GM12878 (cell line): ENCODE measurements at regions not wholly inside any gene's neighbourhood (a gene's known extent, or its start where the extent isn't known, plus 50 kb on each side); places are given as distances from the start of the nearest gene placed in this dataset.

ENCODE experiments used
- ATAC-seq: fragments of 200-7000 bp; cut with Tn5 transposase; 3 replicates; pipeline ENCODE4 v1.9.1; 2020; ENCODE audit warnings: mild to moderate bottlenecking, moderate library complexity
- BruUV-seq: library from RNA; stranded (reverse); fragments of 400-500 nt; replicated peaks from 2 replicates; lab custom pipeline; 2021; lab: Mats Ljungman, UMichigan
- CTCF ChIA-PET: fragments of 300-600 bp; sonication (Branson Sonifier 250); formaldehyde crosslinking; extraction: SDS; loops from one replicate; lab custom pipeline; 2021; ENCODE audit warnings: inconsistent platforms; lab: Yijun Ruan, JAX
- POLR2A ChIA-PET: fragments of 350-600 bp; formaldehyde crosslinking; extraction: SDS; loops from one replicate; lab custom pipeline; 2021; ENCODE audit warnings: inconsistent platforms; lab: Charles Lee
- RAD21 ChIA-PET: fragments of 300-600 bp; sonication (Branson Sonifier 250); formaldehyde crosslinking; loops from one replicate; lab custom pipeline; 2023; ENCODE audit warnings: antibody characterized with exemption; ENCODE audit not compliant: unreplicated experiment; lab: Charles Lee
- SMC1A ChIA-PET: fragments of 300-600 bp; sonication (Branson Sonifier 250); formaldehyde crosslinking; loops from one replicate; lab custom pipeline; 2023; ENCODE audit not compliant: unreplicated experiment, uncharacterized antibody; lab: Charles Lee
- DNase-seq: peaks from one replicate; pipeline ENCODE4 v3.0.0-alpha.2; 2011; ENCODE audit warnings: low read depth, low spot score
- FAIRE-seq: peaks from 3 replicates; lab custom pipeline; 2011; peaks lifted over from hg19 to GRCh38; lab: Jason Lieb, UNC
- H2AFZ ChIP-seq: 2 replicates; pipeline ENCODE4 v1.6.0; 2011; ENCODE audit warnings: low read depth, low read length, control low read depth; ENCODE audit not compliant: control insufficient read depth
- H3K27ac ChIP-seq: 2 replicates; pipeline ENCODE4 v1.5.1; 2011; ENCODE audit warnings: control low read depth; ENCODE audit not compliant: control insufficient read depth, insufficient read depth
- H3K27me3 ChIP-seq, 2 experiments: replicated peaks in 1 of 2; 2 replicates each; pipeline versions ENCODE4 v1.6.0 to v1.6.1; 2011; ENCODE audit warnings: low read length in 1 of 2; ENCODE audit not compliant: control insufficient read depth in 2 of 2, insufficient read depth in 2 of 2
- H3K36me3 ChIP-seq, 2 experiments: 2 replicates each; pipeline ENCODE4 v1.5.1; 2011; ENCODE audit warnings: low read length in 1 of 2; ENCODE audit not compliant: control insufficient read depth in 2 of 2, insufficient read depth in 2 of 2
- H3K4me1 ChIP-seq: 2 replicates; pipeline ENCODE4 v1.6.1; 2011; ENCODE audit warnings: mild to moderate bottlenecking, low read length, moderate library complexity, mixed read lengths; ENCODE audit not compliant: control insufficient read depth, insufficient read depth
- H3K4me2 ChIP-seq: 2 replicates; pipeline ENCODE4 v1.6.0; 2011; ENCODE audit warnings: control low read depth; ENCODE audit not compliant: control insufficient read depth, insufficient read depth
- H3K4me3 ChIP-seq: fragments of 200-600 bp; sonication (generic); 2 replicates; pipeline ENCODE4 v1.5.1; 2016
- H3K79me2 ChIP-seq: 2 replicates; pipeline ENCODE4 v1.6.0; 2011; ENCODE audit warnings: low read length; ENCODE audit not compliant: control insufficient read depth, insufficient read depth
- H3K9ac ChIP-seq: 2 replicates; pipeline ENCODE4 v1.8.0; 2011; ENCODE audit warnings: low read length, control low read depth, mixed read lengths; ENCODE audit not compliant: control insufficient read depth, insufficient read depth
- H3K9me3 ChIP-seq: replicated peaks from 3 replicates; pipeline ENCODE4 v1.5.1; 2011; ENCODE audit warnings: mild to moderate bottlenecking, low read length; ENCODE audit not compliant: control insufficient read depth, insufficient read depth
- H4K20me1 ChIP-seq: 2 replicates; pipeline ENCODE4 v1.6.0; 2011; ENCODE audit not compliant: control insufficient read depth, insufficient read depth
- CHD2 ChIP-seq: IDR thresholded peaks from 2 replicates; pipeline ENCODE4 v1.6.1; 2011; ENCODE audit warnings: low read depth, low read length, improper control_type of control experiment, borderline replicate concordance
- GABPA ChIP-seq: IDR thresholded peaks from 2 replicates; pipeline ENCODE4 v1.6.1; 2014; ENCODE audit warnings: antibody characterized with exemption, low read depth, mild to moderate bottlenecking, inconsistent platforms
- JUNB ChIP-seq: IDR thresholded peaks from 2 replicates; pipeline ENCODE4 v1.6.1; 2016; ENCODE audit warnings: antibody characterized with exemption, mild to moderate bottlenecking
- MEF2B ChIP-seq: fragments of 450-650 bp; IDR thresholded peaks from 2 replicates; pipeline ENCODE4 v1.6.1; 2018; ENCODE audit warnings: mild to moderate bottlenecking, moderate library complexity; ENCODE audit not compliant: partially characterized antibody, poor library complexity, severe bottlenecking
- NFYB ChIP-seq: IDR thresholded peaks from 2 replicates; pipeline ENCODE4 v1.6.1; 2011; ENCODE audit warnings: low read depth, mild to moderate bottlenecking, low read length, improper control_type of control experiment, moderate library complexity; ENCODE audit not compliant: insufficient read depth
- RAD21 ChIP-seq: IDR thresholded peaks from 2 replicates; pipeline ENCODE4 v1.6.1; 2011; ENCODE audit warnings: mild to moderate bottlenecking, low read depth, low read length, moderate library complexity; ENCODE audit not compliant: insufficient read depth
- REST ChIP-seq: IDR thresholded peaks from 2 replicates; pipeline ENCODE4 v1.6.1; 2012; ENCODE audit warnings: mild to moderate bottlenecking, low read depth, low read length
- SMAD1 ChIP-seq: fragments of 450-650 bp; IDR thresholded peaks from 2 replicates; pipeline ENCODE4 v1.6.1; 2018; ENCODE audit warnings: mild to moderate bottlenecking, low read depth; ENCODE audit not compliant: partially characterized antibody
- TAF1 ChIP-seq: IDR thresholded peaks from 2 replicates; pipeline ENCODE4 v1.6.1; 2011; ENCODE audit warnings: mild to moderate bottlenecking, low read depth, low read length, borderline replicate concordance
- ZBED1 ChIP-seq: IDR thresholded peaks from 2 replicates; pipeline ENCODE4 v1.6.1; 2016; ENCODE audit warnings: borderline replicate concordance
- ZBTB11 ChIP-seq: fragments of 450-650 bp; formaldehyde crosslinking; IDR thresholded peaks from 2 replicates; pipeline ENCODE4 v1.5.0; 2022; ENCODE audit warnings: mild to moderate bottlenecking, missing genetic modification characterization
- ZNF274 ChIP-seq: IDR thresholded peaks from one replicate; pipeline ENCODE4 v1.8.0; 2011; ENCODE audit not compliant: insufficient read length, insufficient read depth
- ZNF384 ChIP-seq: IDR thresholded peaks from 2 replicates; pipeline ENCODE4 v1.6.1; 2012; ENCODE audit warnings: low read depth, mild to moderate bottlenecking, low read length, improper control_type of control experiment, borderline replicate concordance
- WGBS: methylation state at CpG from one replicate; pipeline ENCODE4 v1.1.6; 2016; ENCODE audit warnings: low lambda C conversion rate; ENCODE audit not compliant: insufficient replicate concordance, insufficient coverage; ENCODE audit errors: missing lambda C conversion rate; 5-methylcytosine and 5-hydroxymethylcytosine counted together
- in situ Hi-C: fragments of 300-500 bp; cut with MboI; formaldehyde crosslinking; loops from 9 replicates; pipeline ENCODE4 v1.14.3; 2018; ENCODE audit warnings: mixed read lengths
- intact Hi-C: fragments of 100-400 bp; cut with micrococcal nuclease; formaldehyde crosslinking; loops from one replicate; pipeline ENCODE4 v1.14.2; 2022; ENCODE audit not compliant: unreplicated experiment
- TF ChIP-seq, protein P1 (sequence below): fragments of 450-650 bp; IDR thresholded peaks from 2 replicates; pipeline ENCODE4 v1.6.1; 2017; ENCODE audit warnings: mild to moderate bottlenecking, moderate library complexity

GRCh38 chr2:20880221-20880771, 57.4 kb upstream of the LDAH start:
- no TSS peak for BruUV-seq
- ChIA-PET RAD21 (no interaction called here), POLR2A (no interaction called here), SMC1A (no interaction called here), CTCF (no interaction called here)
- Histone ChIP-seq H3K4me3 (no peak overlapping the region), H3K9ac (no peak overlapping the region), H3K4me1 (no peaks in the 10 kb centered on the region), H3K36me3 (no peaks in the 10 kb centered on the region), H3K4me2 (no peak overlapping the region), H3K9me3 (no peaks in the 10 kb centered on the region), H3K27me3 (no peaks in the 10 kb centered on the region; a peak in 1 of 4 replicates), H2AFZ (no peak overlapping the region), H3K79me2 (no peaks in the 10 kb centered on the region), H4K20me1 (no peaks in the 10 kb centered on the region), H3K27ac (no peak overlapping the region)
- FAIRE-seq, result no peak
- DNase-seq, result no peak
- intact Hi-C loops, result no loop called here
- 26% methylated on average over 13 of the region's 13 CpGs for WGBS
- in situ Hi-C loops, result no loop called here
- ATAC-seq, result no peak
- TF ChIP-seq REST (no peak), JUNB (no peak), NFYB (no peak), ZNF274 (no peak), ZBED1 (no peak), ZNF384 (no peak), ZBTB11 (no peak), RAD21 (no peak), MEF2B (no peak), TAF1 (no peak), CHD2 (no peak), SMAD1 (no peak), GABPA (no peak)
- TF ChIP-seq, protein P1, sequence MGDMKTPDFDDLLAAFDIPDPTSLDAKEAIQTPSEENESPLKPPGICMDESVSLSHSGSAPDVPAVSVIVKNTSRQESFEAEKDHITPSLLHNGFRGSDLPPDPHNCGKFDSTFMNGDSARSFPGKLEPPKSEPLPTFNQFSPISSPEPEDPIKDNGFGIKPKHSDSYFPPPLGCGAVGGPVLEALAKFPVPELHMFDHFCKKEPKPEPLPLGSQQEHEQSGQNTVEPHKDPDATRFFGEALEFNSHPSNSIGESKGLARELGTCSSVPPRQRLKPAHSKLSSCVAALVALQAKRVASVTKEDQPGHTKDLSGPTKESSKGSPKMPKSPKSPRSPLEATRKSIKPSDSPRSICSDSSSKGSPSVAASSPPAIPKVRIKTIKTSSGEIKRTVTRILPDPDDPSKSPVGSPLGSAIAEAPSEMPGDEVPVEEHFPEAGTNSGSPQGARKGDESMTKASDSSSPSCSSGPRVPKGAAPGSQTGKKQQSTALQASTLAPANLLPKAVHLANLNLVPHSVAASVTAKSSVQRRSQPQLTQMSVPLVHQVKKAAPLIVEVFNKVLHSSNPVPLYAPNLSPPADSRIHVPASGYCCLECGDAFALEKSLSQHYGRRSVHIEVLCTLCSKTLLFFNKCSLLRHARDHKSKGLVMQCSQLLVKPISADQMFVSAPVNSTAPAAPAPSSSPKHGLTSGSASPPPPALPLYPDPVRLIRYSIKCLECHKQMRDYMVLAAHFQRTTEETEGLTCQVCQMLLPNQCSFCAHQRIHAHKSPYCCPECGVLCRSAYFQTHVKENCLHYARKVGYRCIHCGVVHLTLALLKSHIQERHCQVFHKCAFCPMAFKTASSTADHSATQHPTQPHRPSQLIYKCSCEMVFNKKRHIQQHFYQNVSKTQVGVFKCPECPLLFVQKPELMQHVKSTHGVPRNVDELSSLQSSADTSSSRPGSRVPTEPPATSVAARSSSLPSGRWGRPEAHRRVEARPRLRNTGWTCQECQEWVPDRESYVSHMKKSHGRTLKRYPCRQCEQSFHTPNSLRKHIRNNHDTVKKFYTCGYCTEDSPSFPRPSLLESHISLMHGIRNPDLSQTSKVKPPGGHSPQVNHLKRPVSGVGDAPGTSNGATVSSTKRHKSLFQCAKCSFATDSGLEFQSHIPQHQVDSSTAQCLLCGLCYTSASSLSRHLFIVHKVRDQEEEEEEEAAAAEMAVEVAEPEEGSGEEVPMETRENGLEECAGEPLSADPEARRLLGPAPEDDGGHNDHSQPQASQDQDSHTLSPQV, result no peak
